ENCODE measurements at regions not wholly inside any gene's neighbourhood (a gene's known extent, or its start where the extent isn't known, plus 50 kb on each side); places are given as distances from the start of the nearest gene placed in this dataset.
"Not testable (repeated sequence)": the region's sequence is repeated elsewhere in the genome, so short reads cannot be mapped to it uniquely, and the experiment has no call there.

GRCh38 chr2:64268330-64269048 is 124.3 kb upstream of the PELI1 start:
- TF ChIP-seq CTCF (IDR thresholded peaks at IDR 0.05; ENCODE audit: low read depth, low read length, missing control alignments): no peak
- DNase-seq (ENCODE audit: low read depth): no peak
- H3K4me3 ChIP-seq (ENCODE audit: low read depth, low read length): no peak overlapping the region

- no peak for TF ChIP-seq CTCF (IDR thresholded peaks at IDR 0.05; ENCODE audit: low read depth, low read length, missing control alignments)
- DNase-seq (ENCODE audit: low read depth): no peak
- H3K4me3 ChIP-seq (ENCODE audit: low read depth, low read length): no peak overlapping the region
These were observed 129.5 kb upstream of the PELI1 start for GRCh38 chr2:64273524-64274398.

GRCh38 chr2:64274399-64275173 is 130.4 kb upstream of the PELI1 start:
- no peak overlapping the region for H3K4me3 ChIP-seq (ENCODE audit: low read depth, low read length)
- no peak for TF ChIP-seq CTCF (IDR thresholded peaks at IDR 0.05; ENCODE audit: low read depth, low read length, missing control alignments)
- no peak for DNase-seq (ENCODE audit: low read depth)

- DNase-seq (ENCODE audit: low read depth): no peak
- TF ChIP-seq CTCF (IDR thresholded peaks at IDR 0.05; ENCODE audit: low read depth, low read length, missing control alignments): no peak
- H3K4me3 ChIP-seq (ENCODE audit: low read depth, low read length): no peak overlapping the region
These were observed 130.9 kb upstream of the PELI1 start for GRCh38 chr2:64275174-64275466.

GRCh38 chr2:64276417-64277095 is 132.3 kb upstream of the PELI1 start:
- TF ChIP-seq CTCF (IDR thresholded peaks at IDR 0.05; ENCODE audit: low read depth, low read length, missing control alignments): no peak
- no peak for DNase-seq (ENCODE audit: low read depth)
- H3K4me3 ChIP-seq (ENCODE audit: low read depth, low read length): no peak overlapping the region

GRCh38 chr2:64277101-64277849 is 133.1 kb upstream of the PELI1 start:
- no peak for TF ChIP-seq CTCF (IDR thresholded peaks at IDR 0.05; ENCODE audit: low read depth, low read length, missing control alignments)
- no peak overlapping the region for H3K4me3 ChIP-seq (ENCODE audit: low read depth, low read length)
- DNase-seq (ENCODE audit: low read depth): no peak

- DNase-seq (ENCODE audit: low read depth); H3K4me3 ChIP-seq (ENCODE audit: low read depth, low read length): not testable (repeated sequence)
These were observed 136.6 kb upstream of the PELI1 start for GRCh38 chr2:64280812-64281211.

Measured in GM12864 (cell line).